Coronary artery (tissue), 2 donors: ENCODE measurements at regions not wholly inside any gene's neighbourhood (a gene's known extent, or its start where the extent isn't known, plus 50 kb on each side); places are given as distances from the start of the nearest gene placed in this dataset.

Experiments
- DNase-seq: peaks from one replicate; pipeline ENCODE4 v3.0.0-alpha.2; 2017; ENCODE audit warnings: low spot score
- H3K27ac ChIP-seq, 2 donors: fragments of 200-600 bp; sonication (generic); one replicate each; pipeline ENCODE4 v1.5.1; 2016 to 2019
- H3K4me3 ChIP-seq: fragments of 200-600 bp; sonication (generic); 2 replicates; pipeline ENCODE4 v1.5.1; 2016; ENCODE audit warnings: mild to moderate bottlenecking, moderate library complexity
- TF ChIP-seq, protein P1 (sequence below): fragments of 200-600 bp; sonication (generic); IDR thresholded peaks from one replicate; pipeline ENCODE4 v1.5.1; 2019; ENCODE audit warnings: antibody characterized with exemption

DNA sequence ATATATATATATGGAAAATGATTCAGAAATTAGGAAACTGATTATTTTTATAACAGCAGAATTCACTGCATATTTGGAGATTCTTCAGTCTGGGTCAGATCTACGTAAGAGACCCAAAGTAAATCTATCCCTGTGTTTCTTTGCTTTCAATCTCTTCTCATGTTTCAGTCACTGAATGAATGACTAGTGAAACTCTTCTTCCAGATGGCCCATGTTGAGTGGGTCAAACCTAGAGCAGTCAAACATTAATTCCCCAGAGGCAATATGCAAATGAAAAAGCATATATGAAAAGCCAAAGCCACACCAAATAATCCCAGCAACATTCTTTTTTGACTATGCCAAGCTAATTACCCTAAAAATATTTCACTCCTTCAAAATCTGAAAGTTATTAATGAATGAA, 317.3 kb downstream of the RBM43 start:
- TF ChIP-seq, protein P1, sequence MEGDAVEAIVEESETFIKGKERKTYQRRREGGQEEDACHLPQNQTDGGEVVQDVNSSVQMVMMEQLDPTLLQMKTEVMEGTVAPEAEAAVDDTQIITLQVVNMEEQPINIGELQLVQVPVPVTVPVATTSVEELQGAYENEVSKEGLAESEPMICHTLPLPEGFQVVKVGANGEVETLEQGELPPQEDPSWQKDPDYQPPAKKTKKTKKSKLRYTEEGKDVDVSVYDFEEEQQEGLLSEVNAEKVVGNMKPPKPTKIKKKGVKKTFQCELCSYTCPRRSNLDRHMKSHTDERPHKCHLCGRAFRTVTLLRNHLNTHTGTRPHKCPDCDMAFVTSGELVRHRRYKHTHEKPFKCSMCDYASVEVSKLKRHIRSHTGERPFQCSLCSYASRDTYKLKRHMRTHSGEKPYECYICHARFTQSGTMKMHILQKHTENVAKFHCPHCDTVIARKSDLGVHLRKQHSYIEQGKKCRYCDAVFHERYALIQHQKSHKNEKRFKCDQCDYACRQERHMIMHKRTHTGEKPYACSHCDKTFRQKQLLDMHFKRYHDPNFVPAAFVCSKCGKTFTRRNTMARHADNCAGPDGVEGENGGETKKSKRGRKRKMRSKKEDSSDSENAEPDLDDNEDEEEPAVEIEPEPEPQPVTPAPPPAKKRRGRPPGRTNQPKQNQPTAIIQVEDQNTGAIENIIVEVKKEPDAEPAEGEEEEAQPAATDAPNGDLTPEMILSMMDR: no peak
- H3K27ac ChIP-seq: no peak overlapping the region
- no peak overlapping the region for H3K4me3 ChIP-seq
- DNase-seq: no peak

DNA sequence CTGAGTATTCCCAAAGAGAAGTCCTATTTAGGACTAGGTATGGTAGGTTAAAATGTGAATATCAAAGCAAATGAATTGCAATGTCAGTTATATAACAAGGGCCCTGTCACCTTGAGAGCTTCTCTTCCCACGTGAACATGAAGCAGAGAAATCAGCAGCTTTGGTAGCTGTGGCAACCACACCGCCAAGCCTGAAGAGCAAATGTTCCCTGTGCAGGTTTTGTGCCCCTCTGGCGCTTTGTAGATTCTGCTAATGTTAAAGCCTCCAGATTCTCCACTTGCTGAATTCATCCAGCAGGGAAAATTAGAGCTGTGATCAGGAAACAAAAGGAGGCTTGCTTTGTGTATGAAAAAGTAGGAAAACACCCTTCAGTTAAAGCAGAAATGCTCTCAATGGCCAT, 322.6 kb downstream of the RBM43 start:
- TF ChIP-seq, protein P1: no peak
- no peak overlapping the region for H3K27ac ChIP-seq
- H3K4me3 ChIP-seq: no peak overlapping the region
- no peak for DNase-seq

DNA sequence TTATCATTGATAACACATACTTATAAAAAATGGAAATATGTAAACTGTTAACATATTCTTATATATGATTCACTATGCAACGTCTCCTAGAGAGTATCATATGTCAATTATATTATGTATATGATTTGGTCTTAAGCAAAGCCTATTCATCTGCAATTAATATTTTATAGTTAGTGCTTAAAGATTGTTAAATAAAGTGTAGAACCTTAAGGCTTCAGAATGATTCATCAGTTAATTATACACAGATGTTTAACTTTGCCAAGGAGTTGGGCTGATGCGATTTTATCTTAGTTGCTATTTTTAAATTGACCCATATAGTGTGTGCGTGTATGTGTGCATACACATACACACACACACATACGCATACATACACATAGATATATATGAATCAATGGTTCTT, 323.1 kb downstream of the RBM43 start:
- no peak overlapping the region for H3K4me3 ChIP-seq
- H3K27ac ChIP-seq: no peak overlapping the region
- TF ChIP-seq, protein P1: no peak
- no peak for DNase-seq

DNA sequence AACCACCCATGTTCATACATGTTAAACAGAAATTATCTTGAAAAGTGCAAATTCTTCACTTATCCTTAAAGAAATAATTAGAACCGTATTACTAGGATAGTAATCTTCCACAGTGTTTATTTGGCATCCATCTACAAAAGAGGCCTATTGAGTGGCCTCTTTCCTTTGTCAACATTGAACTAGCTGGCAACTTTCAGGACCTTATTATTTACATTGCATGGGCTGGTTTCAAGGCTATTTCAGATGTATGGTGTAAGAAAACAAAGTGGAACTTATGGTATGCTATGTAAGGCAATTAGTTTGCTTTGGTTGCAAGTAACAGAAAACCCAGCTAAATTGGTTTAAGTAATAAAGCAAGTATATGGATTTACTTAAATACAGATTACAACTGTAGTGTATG, 324.6 kb downstream of the RBM43 start:
- TF ChIP-seq, protein P1: no peak
- Histone ChIP-seq H3K4me3 (no peak overlapping the region), H3K27ac (no peak overlapping the region)
- no peak for DNase-seq

DNA sequence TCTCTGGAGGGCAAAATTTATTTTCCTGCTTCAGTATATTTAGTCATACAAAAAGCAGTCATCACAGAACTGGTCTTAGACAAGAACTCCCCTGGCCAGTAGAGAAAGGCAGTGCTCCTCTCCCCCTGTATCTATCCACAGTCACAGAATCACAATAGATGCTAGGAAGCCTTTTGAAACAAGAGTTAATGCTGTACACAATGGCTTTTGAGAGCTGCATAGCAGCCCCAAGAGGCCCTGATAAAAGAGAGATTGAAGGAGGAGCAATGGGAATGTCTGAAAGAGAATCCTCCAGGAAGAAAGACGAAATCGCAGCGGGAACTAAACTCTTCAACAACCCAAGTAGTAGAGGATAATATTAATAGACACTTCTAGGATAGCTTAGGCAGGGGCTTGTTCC, 330.2 kb downstream of the RBM43 start:
- TF ChIP-seq, protein P1: no peak
- no peak overlapping the region for H3K27ac ChIP-seq
- DNase-seq: no peak
- H3K4me3 ChIP-seq: no peak overlapping the region

DNA sequence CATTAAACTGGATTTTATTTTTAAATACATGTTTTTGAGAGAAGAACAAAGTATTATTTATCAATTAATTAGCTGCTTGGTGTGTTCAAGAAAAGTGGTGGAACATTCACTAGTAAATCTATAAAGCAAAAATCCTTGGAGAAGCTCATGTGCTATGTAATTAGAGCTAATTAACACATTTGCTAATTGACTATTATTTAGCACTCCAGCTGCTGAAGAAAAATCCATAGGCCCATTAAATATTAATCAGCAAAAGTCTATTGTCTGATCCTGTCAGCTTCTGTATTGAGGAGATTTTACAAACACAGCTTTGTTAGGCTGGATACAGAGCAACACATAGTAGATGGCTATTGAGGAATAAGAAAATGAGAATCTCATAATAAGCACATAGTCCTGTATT, 336.1 kb downstream of the RBM43 start:
- Histone ChIP-seq H3K27ac (no peak overlapping the region), H3K4me3 (no peak overlapping the region)
- DNase-seq: no peak
- TF ChIP-seq, protein P1: no peak

DNA sequence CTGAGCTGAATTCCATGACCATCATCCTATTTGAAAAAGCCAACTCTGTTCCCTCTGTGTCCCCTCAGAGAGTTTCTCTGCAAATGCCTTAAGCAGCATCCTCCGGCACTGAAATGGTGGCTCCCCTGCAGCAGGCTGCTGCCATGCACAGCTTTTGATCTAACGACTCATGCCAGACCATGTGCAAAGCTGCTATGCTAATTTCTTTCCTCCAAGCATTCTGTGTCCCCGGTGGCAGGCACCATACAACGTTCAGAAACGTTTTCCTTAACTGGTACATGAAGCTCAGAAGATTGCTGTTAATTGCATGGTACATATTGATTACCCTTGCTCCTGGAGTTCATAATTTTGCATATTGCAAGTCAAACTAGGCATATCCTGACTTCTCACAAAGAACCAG, 336.8 kb downstream of the RBM43 start:
- Histone ChIP-seq H3K27ac (no peak overlapping the region), H3K4me3 (no peak overlapping the region)
- DNase-seq: no peak
- TF ChIP-seq, protein P1: no peak
